ENCODE measurements at regions not wholly inside any gene's neighbourhood (a gene's known extent, or its start where the extent isn't known, plus 50 kb on each side); places are given as distances from the start of the nearest gene placed in this dataset.

DNA sequence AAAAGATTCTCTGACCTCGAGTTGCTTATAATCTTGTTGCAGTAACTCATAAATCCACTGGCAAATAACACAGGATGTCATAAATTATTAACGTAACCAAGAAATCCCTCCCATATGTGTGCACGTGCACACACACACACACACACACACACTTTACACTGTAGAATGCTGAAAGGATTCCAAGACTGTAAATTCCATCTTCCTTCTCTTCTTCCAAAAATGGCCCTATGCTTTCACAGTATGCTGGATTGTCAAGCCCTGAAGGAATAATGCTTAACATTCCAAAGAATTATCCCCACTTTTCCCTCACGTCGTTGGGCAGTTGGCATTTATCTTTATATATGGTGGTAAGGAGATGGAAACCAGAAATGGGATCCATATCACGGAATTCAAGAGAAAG, 117.5 kb upstream of the CRIM1 start:
- H3K9ac ChIP-seq: no peak overlapping the region
- no peak for TF ChIP-seq Cebpa-rat (IDR thresholded peaks at IDR 0.05)
- H3K36me3 ChIP-seq: no peaks in the 10 kb centered on the region
- H3K4me1 ChIP-seq: peaks cover 18% of the 10 kb centered on the region
- no peaks in the 10 kb centered on the region for H3K27me3 ChIP-seq
- H3K27ac ChIP-seq: no peak overlapping the region
- H3K4me3 ChIP-seq: no peak overlapping the region
- no peak overlapping the region for H3K4me2 ChIP-seq
- no peaks in the 10 kb centered on the region for H4K20me1 ChIP-seq
- 0 out of 2 replicates have a peak, but pooled peaks cover 8% of the 10 kb centered on the region for H3K9me3 ChIP-seq

DNA sequence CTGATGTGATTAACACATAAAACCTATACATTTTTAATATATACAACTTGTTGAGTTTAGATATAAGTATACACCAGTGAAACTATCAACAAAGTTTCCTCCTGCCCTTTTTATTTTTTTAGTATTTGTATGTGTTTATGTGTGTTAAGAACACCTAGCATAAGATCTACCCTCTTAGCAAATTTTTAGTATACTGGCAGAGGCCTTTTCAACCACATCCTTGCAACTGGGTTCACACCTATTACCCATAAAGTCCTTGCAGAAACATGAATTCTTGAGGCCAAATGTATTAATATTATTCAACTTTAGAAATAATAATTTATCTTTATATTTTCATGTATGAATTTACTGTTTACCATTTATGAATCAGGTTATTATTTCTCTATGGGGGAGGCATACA, 119.7 kb upstream of the CRIM1 start:
- Histone ChIP-seq H3K36me3 (no peaks in the 10 kb centered on the region), H3K9me3 (0 out of 2 replicates have a peak, but pooled peaks cover 8% of the 10 kb centered on the region), H3K9ac (no peak overlapping the region), H3K27me3 (no peaks in the 10 kb centered on the region), H4K20me1 (no peaks in the 10 kb centered on the region), H3K27ac (no peak overlapping the region), H3K4me2 (no peak overlapping the region), H3K4me3 (no peak overlapping the region), H3K4me1 (peaks cover 11% of the 10 kb centered on the region; the same call in 1 of the 2 replicates)
- TF ChIP-seq Cebpa-rat (IDR thresholded peaks at IDR 0.05): no peak

DNA sequence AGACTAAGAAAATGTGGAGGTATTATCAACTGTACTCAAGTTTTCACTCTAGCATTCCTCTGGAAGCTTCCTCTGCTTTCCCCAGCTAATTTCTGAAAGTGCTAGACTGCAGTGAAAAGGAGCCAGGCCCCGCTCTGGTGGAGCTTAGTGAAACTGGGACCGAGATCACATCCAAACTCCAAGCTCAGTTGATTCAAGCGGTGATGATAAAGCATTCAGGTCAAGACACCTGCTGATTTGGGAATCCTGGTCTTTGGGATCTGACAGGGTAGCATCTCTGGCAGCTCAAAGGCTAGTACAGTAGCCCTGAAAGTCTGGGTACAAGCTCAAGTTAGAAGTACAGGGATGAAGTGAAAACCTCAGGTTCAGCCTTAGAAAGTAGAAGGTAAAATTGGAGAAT, 120.2 kb upstream of the CRIM1 start:
- H4K20me1 ChIP-seq: no peaks in the 10 kb centered on the region
- H3K36me3 ChIP-seq: no peaks in the 10 kb centered on the region
- TF ChIP-seq Cebpa-rat (IDR thresholded peaks at IDR 0.05): no peak
- H3K9ac ChIP-seq: no peak overlapping the region
- 0 out of 2 replicates have a peak, but pooled peaks cover 8% of the 10 kb centered on the region for H3K9me3 ChIP-seq
- no peaks in the 10 kb centered on the region for H3K27me3 ChIP-seq
- H3K4me3 ChIP-seq: no peak overlapping the region
- H3K4me2 ChIP-seq: no peak overlapping the region
- peaks cover 6% of the 10 kb centered on the region; the same call in 1 of the 2 replicates for H3K4me1 ChIP-seq
- H3K27ac ChIP-seq: no peak overlapping the region

DNA sequence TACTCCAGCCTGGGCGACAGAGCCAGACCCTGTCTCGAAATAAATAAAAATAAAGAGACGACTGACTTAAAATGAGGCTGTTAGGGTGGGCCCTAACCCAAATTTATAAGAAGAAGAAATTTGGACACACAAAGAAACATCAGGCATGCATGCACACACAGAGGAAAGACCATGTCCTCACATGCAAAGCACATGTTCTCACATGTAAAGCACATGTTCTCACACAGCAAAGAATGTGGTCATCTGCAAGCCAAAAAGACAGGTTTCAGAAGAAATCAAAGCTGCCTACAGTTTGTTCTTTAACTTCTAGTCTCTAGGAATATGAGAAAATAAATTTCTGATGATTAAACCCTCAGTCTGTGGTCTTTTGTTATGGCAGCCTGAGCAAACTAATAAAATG, 132.3 kb upstream of the CRIM1 start:
- Histone ChIP-seq H3K4me2 (no peak overlapping the region), H3K27ac (no peak overlapping the region), H3K27me3 (no peaks in the 10 kb centered on the region), H3K4me3 (no peak overlapping the region), H4K20me1 (no peaks in the 10 kb centered on the region), H3K9me3 (no peaks in the 10 kb centered on the region), H3K36me3 (no peaks in the 10 kb centered on the region), H3K4me1 (no peaks in the 10 kb centered on the region), H3K9ac (no peak overlapping the region)
- TF ChIP-seq Cebpa-rat (IDR thresholded peaks at IDR 0.05): no peak

DNA sequence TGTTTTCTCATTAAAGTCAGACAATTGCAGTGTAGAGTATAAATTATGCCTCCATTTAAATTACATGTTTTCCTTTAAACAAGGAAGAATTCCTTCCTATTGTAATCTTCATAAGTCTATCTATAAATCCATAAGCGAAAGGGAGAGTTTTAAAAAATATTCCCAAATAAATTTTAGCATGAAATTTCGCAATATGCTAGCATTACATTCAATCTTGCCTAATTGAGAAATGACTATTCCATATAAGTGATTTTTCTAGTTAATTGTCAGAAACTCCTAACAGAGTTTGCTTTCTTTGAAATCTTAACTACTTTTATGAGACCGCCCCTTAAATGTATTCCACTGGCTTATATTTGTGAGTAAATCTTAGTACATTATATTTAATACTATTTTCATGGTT, 133.1 kb upstream of the CRIM1 start:
- H3K9ac ChIP-seq: no peak overlapping the region
- H3K4me2 ChIP-seq: no peak overlapping the region
- no peak; the same call in 1 of the 2 replicates for TF ChIP-seq Cebpa-rat (IDR thresholded peaks at IDR 0.05)
- no peak overlapping the region for H3K4me3 ChIP-seq
- no peaks in the 10 kb centered on the region for H3K4me1 ChIP-seq
- H4K20me1 ChIP-seq: no peaks in the 10 kb centered on the region
- no peaks in the 10 kb centered on the region for H3K27me3 ChIP-seq
- no peaks in the 10 kb centered on the region for H3K9me3 ChIP-seq
- no peaks in the 10 kb centered on the region for H3K36me3 ChIP-seq
- H3K27ac ChIP-seq: no peak overlapping the region

DNA sequence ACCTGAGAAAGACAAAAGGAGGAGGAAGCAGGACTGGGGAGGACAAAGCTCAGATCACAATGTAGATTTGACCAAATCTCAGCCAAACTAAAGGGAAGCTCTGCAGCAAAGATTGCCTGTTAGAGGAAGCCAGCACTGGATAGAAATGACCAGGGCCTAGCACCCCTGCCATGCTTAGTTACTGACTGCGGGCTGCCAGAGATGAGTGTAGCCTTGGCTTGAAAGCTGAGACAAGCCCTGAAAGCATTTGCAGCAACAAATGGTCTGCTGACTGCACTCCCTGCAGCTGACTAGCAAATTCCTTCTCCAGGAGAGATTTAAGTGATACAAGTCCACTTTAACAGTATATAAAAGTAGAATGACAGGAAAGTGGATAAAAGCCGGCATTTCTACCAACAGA, 140.9 kb upstream of the CRIM1 start:
- Histone ChIP-seq H4K20me1 (no peaks in the 10 kb centered on the region), H3K4me2 (no peak overlapping the region), H3K4me3 (no peak overlapping the region), H3K36me3 (no peaks in the 10 kb centered on the region), H3K27me3 (no peaks in the 10 kb centered on the region), H3K9ac (no peak overlapping the region), H3K27ac (no peak overlapping the region), H3K4me1 (no peaks in the 10 kb centered on the region), H3K9me3 (no peaks in the 10 kb centered on the region)
- TF ChIP-seq Cebpa-rat (IDR thresholded peaks at IDR 0.05): no peak

DNA sequence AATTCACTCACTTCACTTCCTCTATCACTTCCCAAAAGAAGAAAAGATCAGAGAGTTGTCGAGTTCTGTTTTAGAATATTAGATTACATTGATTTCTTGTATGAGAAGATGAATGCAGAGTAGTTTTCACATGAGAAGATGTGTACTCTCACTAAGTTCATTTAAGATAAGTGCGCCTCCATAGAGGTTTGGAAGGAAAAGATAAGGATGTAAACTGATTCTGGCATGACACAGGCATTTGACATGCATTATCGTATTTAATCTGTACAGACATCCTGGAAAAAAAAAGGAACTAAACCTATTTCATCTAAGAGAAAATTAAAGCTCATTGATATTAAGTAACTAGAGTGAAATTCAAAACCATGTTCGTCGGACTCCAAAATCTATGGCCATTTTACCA, 152.2 kb upstream of the CRIM1 start:
- no peaks in the 10 kb centered on the region for H4K20me1 ChIP-seq
- H3K9ac ChIP-seq: no peak overlapping the region
- no peak for TF ChIP-seq Cebpa-rat (IDR thresholded peaks at IDR 0.05)
- no peaks in the 10 kb centered on the region for H3K27me3 ChIP-seq
- H3K9me3 ChIP-seq: no peaks in the 10 kb centered on the region
- no peaks in the 10 kb centered on the region for H3K4me1 ChIP-seq
- no peak overlapping the region for H3K4me2 ChIP-seq
- no peak overlapping the region for H3K27ac ChIP-seq
- H3K4me3 ChIP-seq: no peak overlapping the region
- no peaks in the 10 kb centered on the region for H3K36me3 ChIP-seq

DNA sequence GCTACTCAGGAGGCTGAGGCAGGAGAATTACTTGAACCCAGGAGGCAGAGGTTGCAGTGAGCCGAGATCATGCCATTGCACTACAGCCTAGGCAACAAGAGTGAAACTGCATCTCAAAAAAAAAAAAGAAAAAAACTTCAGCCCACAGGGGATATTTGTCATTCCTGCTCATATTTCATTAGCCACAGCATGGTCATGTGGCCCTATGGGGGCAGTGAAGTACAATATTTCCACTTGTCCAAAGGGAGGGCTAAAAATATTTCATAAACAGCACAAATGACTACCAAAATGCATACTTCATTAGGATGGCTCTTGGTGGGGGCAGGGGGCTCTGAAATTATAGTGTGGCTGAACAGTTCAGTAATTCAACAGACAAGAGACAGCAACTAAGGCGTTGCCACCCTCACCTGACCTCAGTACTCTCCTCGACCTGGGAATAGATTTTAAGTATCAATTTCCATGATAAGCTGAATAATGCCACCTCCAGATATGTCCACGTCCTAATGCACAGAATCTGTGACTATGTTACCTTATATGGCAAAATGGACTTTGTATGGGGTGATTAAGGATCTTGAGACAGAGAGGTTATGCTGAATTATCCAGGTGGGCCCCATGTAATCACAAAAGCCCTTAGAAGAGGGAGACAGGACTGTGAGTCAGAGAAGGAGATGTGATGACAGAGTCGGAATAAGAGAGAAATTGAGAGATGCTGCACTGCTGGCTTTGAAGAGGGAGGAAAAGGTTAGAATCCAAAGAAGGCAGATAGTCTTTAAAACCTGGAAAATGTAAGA, 158.2 kb upstream of the CRIM1 start:
- Histone ChIP-seq H3K4me1 (no peaks in the 10 kb centered on the region), H4K20me1 (no peaks in the 10 kb centered on the region), H3K9me3 (no peaks in the 10 kb centered on the region), H3K27me3 (no peaks in the 10 kb centered on the region), H3K9ac (no peak overlapping the region), H3K4me3 (no peak overlapping the region), H3K4me2 (no peak overlapping the region), H3K36me3 (no peaks in the 10 kb centered on the region), H3K27ac (no peak overlapping the region)
- no peak for TF ChIP-seq Cebpa-rat (IDR thresholded peaks at IDR 0.05)

DNA sequence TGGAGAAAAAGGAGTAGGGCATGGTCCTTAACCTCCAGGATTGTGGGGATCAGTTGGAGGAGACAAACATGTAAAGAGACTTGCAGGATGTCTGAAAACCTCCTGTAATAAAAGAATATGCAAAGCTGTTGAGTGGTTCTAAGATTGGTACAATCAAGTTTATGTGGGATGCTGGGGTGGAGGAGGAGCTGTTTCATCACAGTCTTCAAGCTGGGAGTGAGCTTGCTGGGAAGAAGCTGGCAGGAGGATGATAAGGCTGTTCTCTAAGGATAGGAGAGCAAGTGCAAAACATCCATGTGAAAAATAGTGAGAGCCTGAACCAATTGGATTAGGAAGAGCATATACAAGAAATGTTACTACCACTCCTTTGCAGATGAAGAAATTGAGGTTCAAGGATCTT, 161.9 kb upstream of the CRIM1 start:
- Histone ChIP-seq H3K9ac (no peak overlapping the region), H3K27ac (no peak overlapping the region), H4K20me1 (no peaks in the 10 kb centered on the region), H3K9me3 (no peaks in the 10 kb centered on the region), H3K27me3 (no peaks in the 10 kb centered on the region), H3K4me2 (no peak overlapping the region), H3K36me3 (no peaks in the 10 kb centered on the region), H3K4me1 (no peaks in the 10 kb centered on the region), H3K4me3 (no peak overlapping the region)
- no peak for TF ChIP-seq Cebpa-rat (IDR thresholded peaks at IDR 0.05)

DNA sequence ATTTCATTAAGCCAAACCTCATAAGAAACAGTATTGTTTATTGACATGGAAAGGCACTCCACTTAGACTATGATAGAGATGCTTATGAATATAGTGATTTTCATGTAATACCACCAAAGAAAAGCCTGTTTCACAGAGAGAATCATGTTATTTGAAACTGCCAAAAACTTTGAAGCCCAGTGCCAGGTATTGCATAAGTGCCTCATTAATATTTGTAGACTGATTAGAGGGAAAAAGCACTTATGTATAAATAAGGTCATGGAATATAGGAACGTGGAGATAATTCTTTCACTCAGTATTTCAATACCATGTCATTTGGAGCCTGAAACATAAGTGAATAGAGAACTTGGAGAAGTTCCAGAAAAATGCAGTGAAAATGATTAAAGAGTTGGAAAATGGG, 162.6 kb upstream of the CRIM1 start:
- H3K36me3 ChIP-seq: no peaks in the 10 kb centered on the region
- H3K9me3 ChIP-seq: no peaks in the 10 kb centered on the region
- no peak overlapping the region for H3K9ac ChIP-seq
- H3K27ac ChIP-seq: no peak overlapping the region
- no peaks in the 10 kb centered on the region for H3K4me1 ChIP-seq
- no peak for TF ChIP-seq Cebpa-rat (IDR thresholded peaks at IDR 0.05)
- H3K4me2 ChIP-seq: no peak overlapping the region
- H3K4me3 ChIP-seq: no peak overlapping the region
- H3K27me3 ChIP-seq: no peaks in the 10 kb centered on the region
- H4K20me1 ChIP-seq: no peaks in the 10 kb centered on the region

Data from BLaER1 (cell line).